Heart right ventricle (tissue), 16 donors: ENCODE measurements at regions not wholly inside any gene's neighbourhood (a gene's known extent, or its start where the extent isn't known, plus 50 kb on each side); places are given as distances from the start of the nearest gene placed in this dataset.

ENCODE experiments used
- ATAC-seq, 8 donors: fragments of 200-7000 bp; cut with Tn5 transposase; one replicate each; pipeline ENCODE4 v1.9.1; 2020; ENCODE audit warnings: mild to moderate bottlenecking in 8 of 8, moderate library complexity in 8 of 8, moderate number of reproducible peaks in 1 of 8
- DNase-seq, 2 donors: peaks; one replicate each; pipeline ENCODE4 v3.0.0-alpha.2; 2020
- H3K27ac ChIP-seq, 10 donors: fragments of 200-600 bp; sonication (generic) in 2 of 10; one replicate each; pipeline versions ENCODE4 v1.5.0 to v1.8.0; 2020 to 2022; ENCODE audit warnings: mild to moderate bottlenecking in 3 of 10
- H3K27me3 ChIP-seq, 7 donors: fragments of 200-600 bp; one replicate each; pipeline ENCODE4 v1.8.0; 2021 to 2022; ENCODE audit warnings: mild to moderate bottlenecking in 2 of 7
- H3K36me3 ChIP-seq, 9 donors: fragments of 200-600 bp; sonication (generic) in 1 of 9; one replicate each; pipeline versions ENCODE4 v1.5.0 to v1.8.0; 2020 to 2022; ENCODE audit warnings: mild to moderate bottlenecking in 2 of 9
- H3K4me1 ChIP-seq, 9 donors: fragments of 200-600 bp; sonication (generic) in 1 of 9; one replicate each; pipeline versions ENCODE4 v1.5.0 to v1.8.0; 2020 to 2022; ENCODE audit warnings: mild to moderate bottlenecking in 4 of 9
- H3K4me3 ChIP-seq, 10 donors: fragments of 200-600 bp; sonication (generic) in 2 of 10; one replicate each; pipeline versions ENCODE4 v1.5.0 to v1.8.0; 2020 to 2022; ENCODE audit warnings: mild to moderate bottlenecking in 7 of 10, moderate library complexity in 2 of 10
- H3K9me3 ChIP-seq, 11 donors: fragments of 200-600 bp in 10 of 11; sonication (generic) in 2 of 11; one replicate each; pipeline versions ENCODE4 v1.5.0 to v1.8.0; 2013 to 2022; ENCODE audit warnings: mild to moderate bottlenecking in 2 of 11, control low read depth in 1 of 11, moderate library complexity in 1 of 11
- CTCF ChIP-seq, 9 donors: fragments of 200-600 bp; sonication (generic) in 2 of 9; IDR thresholded peaks; one replicate each; pipeline versions ENCODE4 v1.5.0 to v1.8.0; 2021 to 2022; ENCODE audit warnings: antibody characterized with exemption in 9 of 9, mild to moderate bottlenecking in 5 of 9, moderate library complexity in 1 of 9
- WGBS, 2 donors: extraction: QIAGEN DNeasy Blood & Tissue Kit; methylation state at CpG; one replicate each; pipeline ENCODE4 v1.1.7; 2013; ENCODE audit warnings: inconsistent platforms in 1 of 2; 5-methylcytosine and 5-hydroxymethylcytosine counted together
- intact Hi-C, 10 donors: fragments of 100-400 bp; cut with DNase I; formaldehyde crosslinking; loops; one replicate each; pipeline versions ENCODE4 v1.11.1 to v1.14.2; 2022
- donor health status: Arrhythmogenic right ventricular cardiomyopathy.
- donor health status: ischemic (EF 13 %, LVEDD 7.1; RV severe dilation, severe dysfunction).
- donor health status: healthy with polysubstance abuse.
- donor health status: DM: no; HTN: yes; CAD: no.
- donor health status: DM: no; HTN: no; CAD: no.
- donor health status: ischemic (EF 25% LVEDD 6.9; RV normal size, moderate dysfunction).
- donor health status: ischemic (EF 25% LVEDD 5.7; RV mildly dilated, moderate dysfunction).
- donor health status: healthy.
- donor health status: DM: yes; HTN: yes; CAD: no.
- donor health status: Ischemic cardiomyopathy.
- donor health status: ischemic (EF 35%, LVEDD 5.7; RV mildly dilated, moderate dysfunction).
- donor health status: nonischemic (EF 11% LVEDD 7.7; RV severe dilation, severe dysfunction).
- donor health status: DM: yes; HTN: yes; CAD: no.
- donor health status: PGD.
- donor health status: ischemic (EF 29% LVEDD 5.4; RV normal size, mild dysfunction).
- donor health status: nonischemic (EF 23%, LVEDD 6.1; RV moderate dilation, normal function).

GRCh38 chr5:160950311-160950710 lies 98.3 kb upstream of the ATP10B start:
- Histone ChIP-seq H3K36me3 (no peaks in the 10 kb centered on the region), H3K9me3 (peaks cover 0 to 11% (median 0%) of the 10 kb centered on the region in 11 donors), H3K4me3 (no peak overlapping the region), H3K4me1 (no peaks in the 10 kb centered on the region), H3K27ac (no peak overlapping the region), H3K27me3 (no peaks in the 10 kb centered on the region)
- no peak for TF ChIP-seq CTCF (IDR thresholded peaks at IDR 0.05)
- intact Hi-C loops = no loop called here
- 63 to 64% methylated on average over 2 of the region's 2 CpGs for WGBS, 2 donors
- DNase-seq (no peak), ATAC-seq (no peak)

GRCh38 chr5:160940725-160941124 lies 88.7 kb upstream of the ATP10B start:
- no peak for ATAC-seq
- 69 to 75% methylated on average over 5 of the region's 5 CpGs for WGBS, 2 donors
- no peak for DNase-seq

GRCh38 chr5:160938532-160938931 lies 86.5 kb upstream of the ATP10B start:
- intact Hi-C loops = no loop called here
- peak overlapping the region in 1 of 10 donors; percentile 3 for H3K27ac ChIP-seq
- DNase-seq (peak in 1 of 2 donors; percentile 8), ATAC-seq (peak in 7 of 8 donors; percentile 43 to 86 (median 62))
- WGBS, 2 donors = 55 to 65% methylated on average over 4 of the region's 4 CpGs
- no peak overlapping the region for H3K4me3 ChIP-seq
- no peaks in the 10 kb centered on the region for H3K36me3 ChIP-seq
- no peak for TF ChIP-seq CTCF (IDR thresholded peaks at IDR 0.05)
- H3K27me3 ChIP-seq = no peaks in the 10 kb centered on the region
- peaks cover 0 to 3% (median 0%) of the 10 kb centered on the region in 9 donors for H3K4me1 ChIP-seq
- H3K9me3 ChIP-seq = peaks cover 0 to 13% (median 0%) of the 10 kb centered on the region in 11 donors

More at GRCh38 chr5:160940725-160941124, 88.7 kb upstream of the ATP10B start:
- Histone ChIP-seq H3K27me3 (no peaks in the 10 kb centered on the region), H3K27ac (no peak overlapping the region), H3K4me3 (no peak overlapping the region), H3K4me1 (peaks cover 0 to 3% (median 0%) of the 10 kb centered on the region in 9 donors), H3K36me3 (no peaks in the 10 kb centered on the region), H3K9me3 (peaks cover 0 to 13% (median 0%) of the 10 kb centered on the region in 11 donors)
- TF ChIP-seq CTCF (IDR thresholded peaks at IDR 0.05) = no peak
- intact Hi-C loops = no loop called here

- no peak for TF ChIP-seq CTCF (IDR thresholded peaks at IDR 0.05)
- Histone ChIP-seq H3K27me3 (no peaks in the 10 kb centered on the region), H3K4me1 (peaks cover 0 to 3% (median 0%) of the 10 kb centered on the region in 9 donors), H3K4me3 (no peak overlapping the region), H3K9me3 (peaks cover 0 to 12% (median 0%) of the 10 kb centered on the region in 11 donors), H3K36me3 (no peaks in the 10 kb centered on the region), H3K27ac (no peak overlapping the region)
- intact Hi-C loops = no loop called here
- DNase-seq = no peak
- ATAC-seq = no peak
- 90 to 92% methylated on average over 6 of the region's 6 CpGs for WGBS, 2 donors
Observed at GRCh38 chr5:160937570-160937969, 85.6 kb upstream of the ATP10B start.
